Mucosa of descending colon (tissue), 3 donors: ENCODE measurements at regions not wholly inside any gene's neighbourhood (a gene's known extent, or its start where the extent isn't known, plus 50 kb on each side); places are given as distances from the start of the nearest gene placed in this dataset.
"Not testable (repeated sequence)": the region's sequence is repeated elsewhere in the genome, so short reads cannot be mapped to it uniquely, and the experiment has no call there.

Source experiments
- ATAC-seq: fragments of 200-7000 bp; cut with Tn5 transposase; one replicate; pipeline ENCODE4 v1.9.1; 2020; ENCODE audit warnings: mild to moderate bottlenecking, moderate library complexity
- DNase-seq, 3 donors: peaks; one replicate each; pipeline ENCODE4 v3.0.0-alpha.2; 2020
- H3K36me3 ChIP-seq: fragments of 200-600 bp; one replicate; pipeline ENCODE4 v1.8.0; 2021; ENCODE audit warnings: low read depth, mild to moderate bottlenecking
- H3K4me1 ChIP-seq: fragments of 200-600 bp; one replicate; pipeline ENCODE4 v1.8.0; 2021; ENCODE audit warnings: low read depth, mild to moderate bottlenecking
- H3K4me3 ChIP-seq: fragments of 200-600 bp; one replicate; pipeline ENCODE4 v1.8.0; 2021; ENCODE audit warnings: mild to moderate bottlenecking
- H3K9me3 ChIP-seq: fragments of 200-600 bp; one replicate; pipeline ENCODE4 v1.8.0; 2021; ENCODE audit warnings: mild to moderate bottlenecking
- CTCF ChIP-seq: fragments of 200-600 bp; IDR thresholded peaks from one replicate; pipeline ENCODE4 v1.8.0; 2022; ENCODE audit warnings: antibody characterized with exemption, mild to moderate bottlenecking
- intact Hi-C, 2 donors: fragments of 100-400 bp; cut with DNase I in 1 of 2; cut with micrococcal nuclease in 1 of 2; formaldehyde crosslinking; loops; one replicate each; pipeline versions ENCODE4 v1.11.0 to v1.11.1; 2022; cut with DNase I, micrococcal nuclease
- donor health status: DM: no; HTN: no; CAD: no; lungs with moderate emphysema.
- donor health status: DM: no; HTN: no; CAD: no.
- donor health status: DM: no; HTN: yes; CAD: no.

GRCh38 chr1:121483961-121484424 is 299.2 kb downstream of the SRGAP2C start:
- intact Hi-C loops: no loop called here
- ATAC-seq (no peak), DNase-seq (no peak)
- Histone ChIP-seq H3K9me3 (no peaks in the 10 kb centered on the region), H3K4me1 (no peaks in the 10 kb centered on the region), H3K36me3 (no peaks in the 10 kb centered on the region), H3K4me3 (no peak overlapping the region)
- TF ChIP-seq CTCF: no peak

GRCh38 chr1:121494796-121495195 is 310.0 kb downstream of the SRGAP2C start:
- H3K9me3 ChIP-seq, H3K36me3 ChIP-seq, DNase-seq, intact Hi-C loops, H3K4me1 ChIP-seq, ATAC-seq, H3K4me3 ChIP-seq: not testable (repeated sequence)

GRCh38 chr1:121511455-121511854 is 326.7 kb downstream of the SRGAP2C start:
- intact Hi-C loops, ATAC-seq, H3K4me3 ChIP-seq, H3K4me1 ChIP-seq, H3K9me3 ChIP-seq, H3K36me3 ChIP-seq, DNase-seq: not testable (repeated sequence)

- DNase-seq, H3K4me3 ChIP-seq, H3K4me1 ChIP-seq, intact Hi-C loops, H3K36me3 ChIP-seq, ATAC-seq, H3K9me3 ChIP-seq: not testable (repeated sequence)
Observed at GRCh38 chr1:121511876-121512275, 327.1 kb downstream of the SRGAP2C start.

- intact Hi-C loops: no loop called here
- no peak for TF ChIP-seq CTCF
- ATAC-seq (no peak), DNase-seq (no peak)
- Histone ChIP-seq H3K9me3 (no peaks in the 10 kb centered on the region), H3K4me1 (no peaks in the 10 kb centered on the region), H3K4me3 (no peak overlapping the region), H3K36me3 (no peaks in the 10 kb centered on the region)
Observed at GRCh38 chr1:121515235-121515634, 330.5 kb downstream of the SRGAP2C start.

GRCh38 chr1:121516234-121516967 is 331.6 kb downstream of the SRGAP2C start:
- Histone ChIP-seq H3K4me1 (no peaks in the 10 kb centered on the region), H3K4me3 (no peak overlapping the region), H3K9me3 (no peaks in the 10 kb centered on the region), H3K36me3 (no peaks in the 10 kb centered on the region)
- intact Hi-C loops: no loop called here
- DNase-seq (peak; percentile 37 to 53 (median 48)), ATAC-seq (peak; percentile 59)
- TF ChIP-seq CTCF: no peak

- H3K36me3 ChIP-seq: no peaks in the 10 kb centered on the region
- no peak overlapping the region for H3K4me3 ChIP-seq
- intact Hi-C loops: no loop called here
- TF ChIP-seq CTCF: no peak
- ATAC-seq (no peak), DNase-seq (no peak)
- H3K9me3 ChIP-seq: no peaks in the 10 kb centered on the region
- H3K4me1 ChIP-seq: no peaks in the 10 kb centered on the region
Observed at GRCh38 chr1:121517586-121518230, 332.9 kb downstream of the SRGAP2C start.
